ENCODE measurements at regions not wholly inside any gene's neighbourhood (a gene's known extent, or its start where the extent isn't known, plus 50 kb on each side); places are given as distances from the start of the nearest gene placed in this dataset.

GRCh38 chr5:99037668-99038067 is 108.9 kb upstream of the CHD1 start:
- Histone ChIP-seq H3K4me2 (no peak overlapping the region), H3K9me2 (no peaks in the 10 kb centered on the region), H3K27me3 (ENCODE audit: insufficient read depth) (no peaks in the 10 kb centered on the region), H4K20me1 (ENCODE audit: insufficient read depth) (no peaks in the 10 kb centered on the region), H3K4me3 (ENCODE audit: low read depth in 2 of 2, low read length in 1 of 2) (no peak overlapping the region), H3K9ac (no peak overlapping the region), H3K36me3 (replicated peaks in 1 of 2; ENCODE audit: control insufficient read depth in 1 of 2, insufficient read depth in 2 of 2, low read length in 1 of 2) (no peaks in the 10 kb centered on the region), H3K4me1 (ENCODE audit: control insufficient read depth in 1 of 2, insufficient read depth in 2 of 2, low read depth in 1 of 2, low read length in 1 of 2) (0 out of 4 replicates have a peak, but pooled peaks cover 0 to 5% of the 10 kb centered on the region in 2 experiments), H3K27ac (ENCODE audit: low read depth in 2 of 2, low read length in 1 of 2) (no peak overlapping the region), H3F3A (replicated peaks; ENCODE audit: insufficient read depth) (no peaks in the 10 kb centered on the region), H3K79me2 (ENCODE audit: insufficient read depth) (no peaks in the 10 kb centered on the region), H3K9me3 (no peaks in the 10 kb centered on the region), H2AFZ (ENCODE audit: low read depth) (no peak overlapping the region)
- CTCF ChIA-PET = interaction anchor here (0.9 to 1.6 kb wide), 2 partner anchors 23 to 134 kb away, joined by 3 to 5 read pairs; no protein-coding TSS in a partner anchor
- TF ChIP-seq NFIC (IDR thresholded peaks at IDR 0.05; ENCODE audit: borderline replicate concordance) (no peak), EZH2phosphoT487 (IDR thresholded peaks at IDR 0.05; ENCODE audit: borderline replicate concordance, low read depth) (no peak), RAD21 (IDR thresholded peaks at IDR 0.05; ENCODE audit: low read length) (no peak), ZBTB33 (IDR thresholded peaks at IDR 0.05; ENCODE audit: borderline replicate concordance, low read depth) (no peak), CHD2 (IDR thresholded peaks at IDR 0.05; ENCODE audit: low read length, partially characterized antibody) (no peak), FOSL2 (IDR thresholded peaks at IDR 0.05; ENCODE audit: borderline replicate concordance, low read depth) (no peak), TAF1 (IDR thresholded peaks at IDR 0.05; ENCODE audit: borderline replicate concordance, low read depth, low read length) (no peak), GATA2 (CRISPR knock-in tag; IDR thresholded peaks at IDR 0.05) (no peak), USF2 (IDR thresholded peaks at IDR 0.05; ENCODE audit: borderline replicate concordance, low read depth, low read length) (no peak)
- 71% methylated on average over 5 of the region's 8 CpGs for WGBS (ENCODE audit: low lambda C conversion rate)
- DNase-seq = no peak
- POLR2A ChIA-PET = no interaction called here

GRCh38 chr5:99035942-99036341 is 107.1 kb upstream of the CHD1 start:
- 55% methylated on average over 1 of the region's 1 CpG for WGBS (ENCODE audit: low lambda C conversion rate)
- POLR2A ChIA-PET = no interaction called here
- TF ChIP-seq PBX3 (IDR thresholded peaks at IDR 0.05) (no peak), GATA2 (CRISPR knock-in tag; IDR thresholded peaks at IDR 0.05) (no peak), FOXM1 (IDR thresholded peaks at IDR 0.05; ENCODE audit: low read depth) (no peak), REST (IDR thresholded peaks at IDR 0.05; ENCODE audit: low read depth, low read length) (no peak), MAX (IDR thresholded peaks at IDR 0.05; ENCODE audit: low read depth) (no peak), RFX5 (IDR thresholded peaks at IDR 0.05; ENCODE audit: low read length) (no peak), FOSL2 (IDR thresholded peaks at IDR 0.05; ENCODE audit: borderline replicate concordance, low read depth) (no peak), MXI1 (IDR thresholded peaks at IDR 0.05; ENCODE audit: low read depth, low read length) (no peak), USF2 (IDR thresholded peaks at IDR 0.05; ENCODE audit: borderline replicate concordance, low read depth, low read length) (no peak), JUND (IDR thresholded peaks at IDR 0.05) (no peak), ELF1 (IDR thresholded peaks at IDR 0.05) (no peak), CHD2 (IDR thresholded peaks at IDR 0.05; ENCODE audit: low read length, partially characterized antibody) (no peak), TEAD4 (IDR thresholded peaks at IDR 0.05; ENCODE audit: borderline replicate concordance, insufficient read depth) (no peak), TAF1 (IDR thresholded peaks at IDR 0.05; ENCODE audit: borderline replicate concordance, low read depth, low read length) (no peak)

More at GRCh38 chr5:99035942-99036341, 107.1 kb upstream of the CHD1 start:
- no peak overlapping the region for H3K4me2 ChIP-seq
- H3K4me3 ChIP-seq (ENCODE audit: low read depth in 2 of 2, low read length in 1 of 2) = no peak overlapping the region
- H3K79me2 ChIP-seq (ENCODE audit: insufficient read depth) = no peaks in the 10 kb centered on the region
- H2AFZ ChIP-seq (ENCODE audit: low read depth) = no peak overlapping the region
- H3K9me3 ChIP-seq = no peaks in the 10 kb centered on the region
- DNase-seq = no peak
- 0 out of 4 replicates have a peak, but pooled peaks cover 0 to 5% of the 10 kb centered on the region in 2 experiments for H3K4me1 ChIP-seq (ENCODE audit: control insufficient read depth in 1 of 2, insufficient read depth in 2 of 2, low read depth in 1 of 2, low read length in 1 of 2)
- H3K36me3 ChIP-seq (replicated peaks in 1 of 2; ENCODE audit: control insufficient read depth in 1 of 2, insufficient read depth in 2 of 2, low read length in 1 of 2) = no peaks in the 10 kb centered on the region
- no peak overlapping the region for H3K9ac ChIP-seq
- CTCF ChIA-PET = no interaction called here
- H3K27me3 ChIP-seq (ENCODE audit: insufficient read depth) = no peaks in the 10 kb centered on the region
- H4K20me1 ChIP-seq (ENCODE audit: insufficient read depth) = no peaks in the 10 kb centered on the region
- no peaks in the 10 kb centered on the region for H3F3A ChIP-seq (replicated peaks; ENCODE audit: insufficient read depth)
- H3K9me2 ChIP-seq = no peaks in the 10 kb centered on the region
- no peak overlapping the region for H3K27ac ChIP-seq (ENCODE audit: low read depth in 2 of 2, low read length in 1 of 2)

Data from SK-N-SH (cell line).